Aorta (tissue), 5 donors: ENCODE measurements at regions not wholly inside any gene's neighbourhood (a gene's known extent, or its start where the extent isn't known, plus 50 kb on each side); places are given as distances from the start of the nearest gene placed in this dataset.

ENCODE experiments used
- ATAC-seq: fragments of 200-7000 bp; cut with Tn5 transposase; one replicate; pipeline ENCODE4 v1.9.1; 2022; ENCODE audit warnings: moderate library complexity; ENCODE audit not compliant: low FRiP score
- DNase-seq, 2 donors: peaks; one replicate each; pipeline ENCODE4 v3.0.0-alpha.2; 2020
- H3K27ac ChIP-seq, 2 donors: one replicate each; pipeline ENCODE4 v1.5.1; 2013; ENCODE audit warnings: low read length in 2 of 2, mild to moderate bottlenecking in 2 of 2, moderate library complexity in 2 of 2, control low read depth in 1 of 2, inconsistent platforms in 1 of 2, low read depth in 1 of 2
- H3K27me3 ChIP-seq, 2 donors: one replicate each; pipeline ENCODE4 v1.6.1; 2013; ENCODE audit warnings: control low read depth in 1 of 2, low read length in 1 of 2, mild to moderate bottlenecking in 1 of 2, moderate library complexity in 1 of 2; ENCODE audit not compliant: insufficient read depth in 2 of 2, control insufficient read depth in 1 of 2
- H3K36me3 ChIP-seq, 2 donors: one replicate each; pipeline ENCODE4 v1.6.1; 2013; ENCODE audit warnings: control low read depth in 1 of 2, low read length in 1 of 2, mild to moderate bottlenecking in 1 of 2; ENCODE audit not compliant: insufficient read depth in 2 of 2, control insufficient read depth in 1 of 2
- H3K4me1 ChIP-seq, 2 donors: one replicate each; pipeline ENCODE4 v1.6.1; 2013; ENCODE audit warnings: low read length in 2 of 2, control low read depth in 1 of 2, mild to moderate bottlenecking in 1 of 2, moderate library complexity in 1 of 2; ENCODE audit not compliant: insufficient read depth in 2 of 2, control insufficient read depth in 1 of 2
- H3K4me3 ChIP-seq, 2 donors: one replicate each; pipeline ENCODE4 v1.5.1; 2013; ENCODE audit warnings: low read length in 2 of 2, control low read depth in 1 of 2, mild to moderate bottlenecking in 1 of 2
- H3K9me3 ChIP-seq: one replicate; pipeline ENCODE4 v1.6.1; 2013; ENCODE audit warnings: mild to moderate bottlenecking, low read length; ENCODE audit not compliant: control insufficient read depth
- whole genome bisulfite sequencing, 2 donors: extraction: QIAGEN DNeasy Blood & Tissue Kit; methylation state at CpG; one replicate each; pipeline ENCODE4 v1.1.7; 2013; 5-methylcytosine and 5-hydroxymethylcytosine counted together
- intact Hi-C, 2 donors: fragments of 100-400 bp; cut with DNase I; formaldehyde crosslinking; loops; one replicate each; pipeline versions ENCODE4 v1.14.2 to v1.15.0; 2022
- donor health status: healthy with polysubstance abuse.
- donor health status: Bipolar disorder and iron deficiency.
- donor health status: DM: no; HTN: no; CAD: no.
- donor health status: DM: no; HTN: no; CAD: no.
- donor health status: DM: yes; HTN: yes; CAD: no.

- H3K36me3 ChIP-seq, result no peaks in the 10 kb centered on the region
- intact Hi-C loops, result no loop called here
- no peak overlapping the region for H3K27ac ChIP-seq
- no peak for DNase-seq
- no peak overlapping the region for H3K4me3 ChIP-seq
- H3K9me3 ChIP-seq, result peaks cover 3% of the 10 kb centered on the region
- H3K27me3 ChIP-seq, result no peaks in the 10 kb centered on the region
- no peak for ATAC-seq
- H3K4me1 ChIP-seq, result no peaks in the 10 kb centered on the region
- 81% methylated on average over 3 of the region's 3 CpGs for WGBS, 2 donors
Measured at GRCh38 chr4:116520886-116521285, 564.5 kb downstream of the TRAM1L1 start.

GRCh38 chr4:116516711-116517110 lies 568.7 kb downstream of the TRAM1L1 start:
- no peak for DNase-seq
- no peak overlapping the region for H3K4me3 ChIP-seq
- intact Hi-C loops, result no loop called here
- H3K9me3 ChIP-seq, result peaks cover 3% of the 10 kb centered on the region
- ATAC-seq, result no peak
- no peaks in the 10 kb centered on the region for H3K36me3 ChIP-seq
- H3K4me1 ChIP-seq, result no peaks in the 10 kb centered on the region
- 76 to 80% methylated on average over 2 of the region's 2 CpGs for whole genome bisulfite sequencing, 2 donors
- H3K27ac ChIP-seq, result no peak overlapping the region
- no peaks in the 10 kb centered on the region for H3K27me3 ChIP-seq

DNA sequence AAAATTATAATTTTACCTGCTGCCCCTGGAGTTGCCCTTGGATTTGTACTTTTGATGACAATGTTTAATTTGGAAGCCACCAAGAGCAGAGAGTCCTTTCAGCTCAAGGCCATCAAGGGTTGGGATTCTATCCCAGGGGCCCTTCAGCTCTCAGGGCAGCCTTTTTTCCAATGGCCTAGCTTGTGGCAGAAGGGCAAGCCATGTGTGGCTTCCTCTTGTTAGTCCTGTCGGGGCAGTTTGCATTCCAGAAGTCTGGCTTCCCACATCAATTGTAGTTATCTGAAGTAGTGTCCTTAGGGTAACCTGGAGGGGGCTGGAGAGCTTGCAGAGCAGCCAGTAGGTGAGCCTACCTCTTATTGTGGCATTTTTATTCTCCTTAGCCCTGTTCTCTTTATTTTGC lies 569.4 kb downstream of the TRAM1L1 start:
- no peaks in the 10 kb centered on the region for H3K36me3 ChIP-seq
- H3K9me3 ChIP-seq, result peaks cover 3% of the 10 kb centered on the region
- intact Hi-C loops, result no loop called here
- DNase-seq (no peak), ATAC-seq (no peak)
- H3K27me3 ChIP-seq, result no peaks in the 10 kb centered on the region
- WGBS, 2 donors, result 56 to 63% methylated on average over 1 of the region's 1 CpG
- H3K27ac ChIP-seq, result no peak overlapping the region
- H3K4me3 ChIP-seq, result no peak overlapping the region
- H3K4me1 ChIP-seq, result no peaks in the 10 kb centered on the region

DNA sequence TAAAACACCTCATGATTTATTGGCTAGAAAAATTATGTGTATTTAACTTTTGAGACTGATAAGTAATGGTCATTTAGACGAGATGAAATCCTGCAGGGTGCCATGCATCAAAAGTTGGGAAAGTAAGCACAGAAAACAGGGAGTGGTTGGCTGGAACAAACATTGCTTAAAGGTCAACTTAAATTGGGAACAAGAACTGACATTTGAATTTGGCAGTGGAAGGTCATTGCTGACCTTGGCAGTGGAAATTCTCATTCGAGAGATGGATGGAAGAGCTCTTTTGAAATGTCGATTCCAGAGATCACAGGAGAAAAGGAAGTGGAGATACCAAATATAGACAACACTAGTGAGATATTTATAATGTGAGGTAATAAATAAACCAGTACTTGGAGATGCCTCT lies 572.8 kb downstream of the TRAM1L1 start:
- Histone ChIP-seq H3K36me3 (no peaks in the 10 kb centered on the region), H3K4me3 (no peak overlapping the region), H3K9me3 (no peaks in the 10 kb centered on the region), H3K4me1 (no peaks in the 10 kb centered on the region), H3K27ac (no peak overlapping the region), H3K27me3 (no peaks in the 10 kb centered on the region)
- 49 to 59% methylated on average over 3 of the region's 3 CpGs for WGBS, 2 donors
- intact Hi-C loops, result no loop called here
- DNase-seq, result no peak
- ATAC-seq, result no peak

- DNase-seq (no peak), ATAC-seq (no peak)
- H3K27ac ChIP-seq, result no peak overlapping the region
- intact Hi-C loops, result no loop called here
- H3K36me3 ChIP-seq, result no peaks in the 10 kb centered on the region
- no peaks in the 10 kb centered on the region for H3K27me3 ChIP-seq
- H3K9me3 ChIP-seq, result no peaks in the 10 kb centered on the region
- H3K4me3 ChIP-seq, result no peak overlapping the region
- 82 to 83% methylated on average over 4 of the region's 4 CpGs for WGBS, 2 donors
- no peaks in the 10 kb centered on the region for H3K4me1 ChIP-seq
Measured at GRCh38 chr4:116501954-116502353, 583.4 kb downstream of the TRAM1L1 start.

DNA sequence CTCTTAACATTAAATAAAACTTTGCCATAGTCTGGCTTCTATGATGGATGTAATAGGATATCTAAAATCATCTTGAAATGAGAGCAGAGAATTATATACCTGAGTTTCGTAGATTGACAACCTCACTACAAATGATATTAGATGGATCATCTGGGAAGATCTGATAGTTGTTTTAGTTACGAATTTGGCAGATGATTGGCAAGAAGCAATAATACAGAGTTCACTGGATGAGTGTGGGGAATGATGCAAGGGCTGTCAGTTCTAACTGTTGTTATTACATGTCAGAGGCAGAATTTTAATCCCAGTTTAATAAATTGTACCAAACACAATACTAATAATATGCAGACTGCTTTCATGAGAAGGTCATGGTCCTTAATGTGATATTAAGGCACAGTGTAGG lies 585.2 kb downstream of the TRAM1L1 start:
- ATAC-seq, result no peak
- no peaks in the 10 kb centered on the region for H3K27me3 ChIP-seq
- no peak overlapping the region for H3K27ac ChIP-seq

DNA sequence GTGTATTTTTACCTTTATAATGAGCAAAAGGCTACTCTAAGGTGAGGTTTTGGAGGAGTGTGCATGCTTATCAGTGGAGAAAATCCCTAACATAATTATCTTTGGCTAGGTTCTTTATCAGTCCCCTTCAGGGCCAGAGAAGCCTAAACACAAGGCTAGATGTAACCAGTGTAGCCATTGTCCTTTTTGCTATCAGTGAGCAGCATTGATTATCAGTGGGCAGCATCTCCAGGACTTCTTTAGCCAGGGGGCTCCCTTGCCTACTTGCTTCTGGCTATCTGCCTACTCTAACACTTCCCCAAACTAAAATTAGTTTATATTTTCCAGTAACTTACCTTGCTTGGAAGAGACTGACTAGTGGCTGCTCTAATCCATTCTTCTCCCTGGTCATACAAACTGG lies 595.6 kb downstream of the TRAM1L1 start:
- H3K9me3 ChIP-seq, result no peaks in the 10 kb centered on the region
- DNase-seq, result no peak
- intact Hi-C loops, result no loop called here
- H3K27me3 ChIP-seq, result no peaks in the 10 kb centered on the region
- ATAC-seq, result no peak
- H3K4me1 ChIP-seq, result no peaks in the 10 kb centered on the region
- no peak overlapping the region for H3K27ac ChIP-seq
- H3K36me3 ChIP-seq, result no peaks in the 10 kb centered on the region
- no peak overlapping the region for H3K4me3 ChIP-seq

More for the DNA sequence above, 585.2 kb downstream of the TRAM1L1 start:
- intact Hi-C loops, result no loop called here
- WGBS, 2 donors, result 65 to 78% methylated on average over 2 of the region's 2 CpGs
- Histone ChIP-seq H3K4me3 (no peak overlapping the region), H3K9me3 (no peaks in the 10 kb centered on the region), H3K4me1 (no peaks in the 10 kb centered on the region), H3K36me3 (no peaks in the 10 kb centered on the region)
- no peak for DNase-seq

DNA sequence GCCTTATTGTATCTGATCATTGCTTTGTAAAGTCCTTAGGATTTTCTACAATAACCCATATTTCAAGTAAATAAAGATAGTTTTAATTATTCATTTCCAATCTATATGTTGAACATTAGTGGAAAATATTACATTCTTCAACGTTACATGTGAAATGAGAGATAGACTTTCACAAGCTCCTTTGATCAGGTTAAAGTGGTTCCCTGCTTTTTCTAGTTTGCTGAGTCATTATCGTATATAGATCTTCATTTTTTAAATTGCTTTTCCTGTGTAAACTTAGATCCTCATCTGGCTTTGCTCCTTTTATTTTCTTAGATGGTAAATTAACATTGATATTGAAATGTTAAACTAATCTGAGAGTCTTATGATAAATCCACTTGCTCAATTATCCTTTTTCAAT lies 599.0 kb downstream of the TRAM1L1 start:
- Histone ChIP-seq H3K4me3 (no peak overlapping the region), H3K4me1 (no peaks in the 10 kb centered on the region), H3K27me3 (no peaks in the 10 kb centered on the region), H3K36me3 (no peaks in the 10 kb centered on the region), H3K9me3 (no peaks in the 10 kb centered on the region), H3K27ac (no peak overlapping the region)
- intact Hi-C loops, result no loop called here
- WGBS, 2 donors, result 80 to 85% methylated on average over 2 of the region's 2 CpGs
- no peak for ATAC-seq
- DNase-seq, result no peak

DNA sequence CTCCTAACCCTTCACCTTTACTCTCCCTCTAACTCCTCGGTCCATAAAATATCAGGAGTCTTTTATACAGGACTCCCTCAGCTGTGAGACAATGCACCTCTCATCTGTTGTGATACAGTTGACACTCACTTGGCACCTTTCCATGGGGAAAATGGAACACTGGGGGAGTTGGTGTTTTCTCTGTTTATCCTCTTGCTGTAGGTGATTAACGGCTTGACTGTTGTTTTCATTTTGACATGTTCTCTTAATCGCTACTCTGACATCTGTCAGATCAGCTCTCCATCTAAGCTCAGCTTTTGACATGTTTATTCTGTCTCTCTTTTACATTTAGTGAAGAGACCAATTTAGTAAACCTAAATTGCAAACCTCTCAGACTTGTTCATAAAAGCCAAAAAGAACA lies 604.8 kb downstream of the TRAM1L1 start:
- intact Hi-C loops, result no loop called here
- no peaks in the 10 kb centered on the region for H3K9me3 ChIP-seq
- no peaks in the 10 kb centered on the region for H3K36me3 ChIP-seq
- no peak overlapping the region for H3K4me3 ChIP-seq
- H3K27me3 ChIP-seq, result no peaks in the 10 kb centered on the region
- ATAC-seq (no peak), DNase-seq (no peak)
- H3K4me1 ChIP-seq, result no peaks in the 10 kb centered on the region
- 57 to 63% methylated on average over 3 of the region's 3 CpGs for WGBS, 2 donors
- H3K27ac ChIP-seq, result no peak overlapping the region
